ACC112 (cell line): ENCODE measurements at regions not wholly inside any gene's neighbourhood (a gene's known extent, or its start where the extent isn't known, plus 50 kb on each side); places are given as distances from the start of the nearest gene placed in this dataset.

Source experiments
- H2AFZ ChIP-seq: fragments of 200-600 bp; sonication (generic); one replicate; pipeline ENCODE4 v1.6.0; 2017; ENCODE audit warnings: antibody characterized with exemption, low read length; ENCODE audit not compliant: unreplicated experiment
- H3K27ac ChIP-seq: fragments of 200-600 bp; sonication (generic); 2 replicates; pipeline ENCODE4 v1.5.1; 2014; ENCODE audit warnings: low read depth, mild to moderate bottlenecking, antibody characterized with exemption, low read length, moderate library complexity
- H3K27me3 ChIP-seq: fragments of 200-600 bp; sonication (generic); 2 replicates; pipeline ENCODE4 v1.6.1; 2014; ENCODE audit warnings: mild to moderate bottlenecking, antibody characterized with exemption, low read length, moderate library complexity, mixed read lengths; ENCODE audit not compliant: insufficient read depth
- H3K36me3 ChIP-seq: fragments of 200-600 bp; sonication (generic); 2 replicates; pipeline ENCODE4 v1.6.1; 2016; ENCODE audit warnings: mild to moderate bottlenecking, antibody characterized with exemption, low read length, moderate library complexity, mixed read lengths; ENCODE audit not compliant: insufficient read depth
- H3K4me1 ChIP-seq: fragments of 200-600 bp; sonication (generic); one replicate; pipeline ENCODE4 v1.6.1; 2016; ENCODE audit warnings: low read length, mixed read lengths; ENCODE audit not compliant: insufficient read depth, unreplicated experiment, control insufficient read depth
- H3K4me3 ChIP-seq: fragments of 200-600 bp; sonication (generic); 2 replicates; pipeline ENCODE4 v1.5.1; 2014; ENCODE audit warnings: mild to moderate bottlenecking, low read depth, low read length
- H3K79me2 ChIP-seq: fragments of 200-600 bp; sonication (generic); one replicate; pipeline ENCODE4 v1.6.0; 2016; ENCODE audit warnings: low read length; ENCODE audit not compliant: control insufficient read depth, unreplicated experiment, insufficient read depth

- no peak overlapping the region for H3K4me3 ChIP-seq
- H3K36me3 ChIP-seq: no peaks in the 10 kb centered on the region
- no peak overlapping the region for H3K27ac ChIP-seq
- no peaks in the 10 kb centered on the region for H3K4me1 ChIP-seq
- H2AFZ ChIP-seq: no peak overlapping the region
- H3K79me2 ChIP-seq: no peaks in the 10 kb centered on the region
- peaks cover 67% of the 10 kb centered on the region for H3K27me3 ChIP-seq
These were observed 88.8 kb downstream of the C1QL2 start for GRCh38 chr2:119069781-119070180.

- Histone ChIP-seq H2AFZ (no peak overlapping the region), H3K27ac (no peak overlapping the region), H3K79me2 (no peaks in the 10 kb centered on the region), H3K27me3 (peaks cover 56% of the 10 kb centered on the region), H3K36me3 (no peaks in the 10 kb centered on the region), H3K4me3 (no peak overlapping the region), H3K4me1 (no peaks in the 10 kb centered on the region)
These were observed 90.3 kb downstream of the C1QL2 start for GRCh38 chr2:119068154-119068725.

- peaks cover 52% of the 10 kb centered on the region for H3K27me3 ChIP-seq
- no peak overlapping the region for H3K4me3 ChIP-seq
- no peaks in the 10 kb centered on the region for H3K4me1 ChIP-seq
- H3K36me3 ChIP-seq: no peaks in the 10 kb centered on the region
- no peak overlapping the region for H3K27ac ChIP-seq
- no peaks in the 10 kb centered on the region for H3K79me2 ChIP-seq
- no peak overlapping the region for H2AFZ ChIP-seq
These were observed 92.2 kb downstream of the C1QL2 start for GRCh38 chr2:119066272-119066804.

GRCh38 chr2:119065146-119065545, 93.4 kb downstream of the C1QL2 start:
- Histone ChIP-seq H3K4me1 (no peaks in the 10 kb centered on the region), H3K27ac (no peak overlapping the region), H3K36me3 (no peaks in the 10 kb centered on the region), H3K4me3 (no peak overlapping the region), H3K27me3 (peaks cover 48% of the 10 kb centered on the region), H3K79me2 (no peaks in the 10 kb centered on the region), H2AFZ (no peak overlapping the region)

GRCh38 chr2:119064567-119064966, 94.0 kb downstream of the C1QL2 start:
- Histone ChIP-seq H3K4me3 (no peak overlapping the region), H3K27ac (no peak overlapping the region), H2AFZ (no peak overlapping the region), H3K79me2 (no peaks in the 10 kb centered on the region), H3K27me3 (peaks cover 48% of the 10 kb centered on the region), H3K36me3 (no peaks in the 10 kb centered on the region), H3K4me1 (no peaks in the 10 kb centered on the region)

GRCh38 chr2:119063177-119063576, 95.4 kb downstream of the C1QL2 start:
- no peak overlapping the region for H3K27ac ChIP-seq
- H3K79me2 ChIP-seq: no peaks in the 10 kb centered on the region
- no peak overlapping the region for H3K4me3 ChIP-seq
- H3K27me3 ChIP-seq: peaks cover 48% of the 10 kb centered on the region
- H2AFZ ChIP-seq: no peak overlapping the region
- H3K4me1 ChIP-seq: no peaks in the 10 kb centered on the region
- no peaks in the 10 kb centered on the region for H3K36me3 ChIP-seq

- Histone ChIP-seq H2AFZ (no peak overlapping the region), H3K4me1 (no peaks in the 10 kb centered on the region), H3K36me3 (no peaks in the 10 kb centered on the region), H3K79me2 (no peaks in the 10 kb centered on the region), H3K4me3 (no peak overlapping the region), H3K27me3 (peaks cover 52% of the 10 kb centered on the region), H3K27ac (no peak overlapping the region)
These were observed 95.9 kb downstream of the C1QL2 start for GRCh38 chr2:119062652-119063051.

- H3K36me3 ChIP-seq: no peaks in the 10 kb centered on the region
- no peak overlapping the region for H3K27ac ChIP-seq
- no peaks in the 10 kb centered on the region for H3K79me2 ChIP-seq
- H3K4me1 ChIP-seq: no peaks in the 10 kb centered on the region
- H3K27me3 ChIP-seq: peaks cover 52% of the 10 kb centered on the region
- H2AFZ ChIP-seq: no peak overlapping the region
- H3K4me3 ChIP-seq: no peak overlapping the region
These were observed 96.4 kb downstream of the C1QL2 start for GRCh38 chr2:119062179-119062578.

GRCh38 chr2:119059940-119060339, 98.6 kb downstream of the C1QL2 start:
- no peak overlapping the region for H3K27ac ChIP-seq
- no peaks in the 10 kb centered on the region for H3K36me3 ChIP-seq
- no peak overlapping the region for H3K4me3 ChIP-seq
- peaks cover 72% of the 10 kb centered on the region for H3K27me3 ChIP-seq
- H3K79me2 ChIP-seq: no peaks in the 10 kb centered on the region
- H3K4me1 ChIP-seq: no peaks in the 10 kb centered on the region
- no peak overlapping the region for H2AFZ ChIP-seq

- Histone ChIP-seq H3K4me3 (no peak overlapping the region), H3K4me1 (no peaks in the 10 kb centered on the region), H3K27ac (no peak overlapping the region), H3K27me3 (peaks cover 75% of the 10 kb centered on the region), H3K79me2 (no peaks in the 10 kb centered on the region), H2AFZ (no peak overlapping the region), H3K36me3 (no peaks in the 10 kb centered on the region)
These were observed 99.3 kb downstream of the C1QL2 start for GRCh38 chr2:119059287-119059686.

GRCh38 chr2:119053700-119054436, 104.7 kb downstream of the C1QL2 start:
- H3K4me1 ChIP-seq: no peaks in the 10 kb centered on the region
- H3K36me3 ChIP-seq: no peaks in the 10 kb centered on the region
- peaks cover 86% of the 10 kb centered on the region for H3K27me3 ChIP-seq
- H3K4me3 ChIP-seq: no peak overlapping the region
- H3K79me2 ChIP-seq: no peaks in the 10 kb centered on the region
- no peak overlapping the region for H3K27ac ChIP-seq
- H2AFZ ChIP-seq: no peak overlapping the region
